HCT116 (cell line): ENCODE measurements at regions not wholly inside any gene's neighbourhood (a gene's known extent, or its start where the extent isn't known, plus 50 kb on each side); places are given as distances from the start of the nearest gene placed in this dataset.

Experiments
- ATAC-seq: fragments of 200-7000 bp; cut with Tn5 transposase; 2 replicates; pipeline ENCODE4 v1.9.1; 2020; ENCODE audit warnings: mild to moderate bottlenecking, moderate library complexity
- BruUV-seq: library from RNA; stranded (reverse); fragments of 400-500 nt; replicated peaks from 2 replicates; lab custom pipeline; 2021; lab: Mats Ljungman, UMichigan
- CTCF ChIA-PET: fragments of 300-600 bp; sonication (Branson Sonifier 250); formaldehyde crosslinking; loops from one replicate; lab custom pipeline; 2021; ENCODE audit warnings: antibody characterized with exemption; lab: Charles Lee
- POLR2A ChIA-PET: fragments of 300-600, 350-600 bp; sonication (Branson Sonifier 250); formaldehyde crosslinking; loops from one replicate; lab custom pipeline; 2021; ENCODE audit warnings: antibody characterized with exemption; lab: Charles Lee
- RAD21 ChIA-PET, 2 experiments: fragments of 300-600 bp; sonication (Branson Sonifier 250); formaldehyde crosslinking; loops; one replicate each; lab custom pipeline; 2023; ENCODE audit warnings: low total read pairs in 2 of 2; ENCODE audit not compliant: uncharacterized antibody in 2 of 2, unreplicated experiment in 2 of 2, low non-redundant PET in 1 of 2; lab: Charles Lee
- DNase-seq: peaks from one replicate; pipeline ENCODE4 v3.0.0-alpha.2; 2010; ENCODE audit warnings: low read depth, low spot score
- H2AFZ ChIP-seq: fragments of 200-600 bp; shearing (Covaris generic), sonication (generic); 2 replicates; pipeline ENCODE4 v1.6.1; 2017; ENCODE audit warnings: low read depth, mixed run types, mixed read lengths, antibody characterized with exemption, low read length; ENCODE audit not compliant: poor library complexity, severe bottlenecking
- H3K27ac ChIP-seq: 2 replicates; pipeline ENCODE4 v1.5.1; 2012; ENCODE audit warnings: low read depth, low read length
- H3K27me3 ChIP-seq: fragments of 200-600 bp; sonication (generic); 2 replicates; pipeline ENCODE4 v1.6.1; 2016; ENCODE audit warnings: mixed run types, low read length, mixed read lengths; ENCODE audit not compliant: insufficient read depth
- H3K36me3 ChIP-seq, 2 experiments: fragments of 200-500 bp in 1 of 2; fragments of 200-600 bp in 1 of 2; sonication (Bioruptor generic) in 1 of 2; sonication (generic) in 1 of 2; 2 replicates each; pipeline versions ENCODE4 v1.5.1 to v1.6.1; 2014 to 2016; ENCODE audit warnings: low read length in 2 of 2, inconsistent platforms in 1 of 2, mixed read lengths in 1 of 2, mixed run types in 1 of 2; ENCODE audit not compliant: insufficient read depth in 2 of 2, control insufficient read depth in 1 of 2
- H3K4me1 ChIP-seq, 2 experiments: fragments of 200-600 bp in 1 of 2; sonication (generic) in 1 of 2; 2 replicates each; pipeline versions ENCODE4 v1.5.1 to v1.6.1; 2012 to 2017; ENCODE audit warnings: low read length in 2 of 2, inconsistent platforms in 1 of 2, mild to moderate bottlenecking in 1 of 2, mixed read lengths in 1 of 2, mixed run types in 1 of 2, moderate library complexity in 1 of 2; ENCODE audit not compliant: insufficient read depth in 2 of 2, control insufficient read depth in 1 of 2
- H3K4me2 ChIP-seq: fragments of 200-600 bp; sonication (generic); 2 replicates; pipeline ENCODE4 v1.6.1; 2017; ENCODE audit warnings: mixed run types, low read length, mixed read lengths
- H3K4me3 ChIP-seq, 2 experiments: fragments of 200-600 bp in 1 of 2; sonication (generic) in 1 of 2; replicated peaks in 1 of 2; 2 replicates each; pipeline ENCODE4 v1.5.1; 2011 to 2016; ENCODE audit warnings: low read length in 2 of 2, control low read depth in 1 of 2, low read depth in 1 of 2, mild to moderate bottlenecking in 1 of 2, mixed read lengths in 1 of 2, mixed run types in 1 of 2
- H3K79me2 ChIP-seq: fragments of 200-600 bp; sonication (generic); 2 replicates; pipeline ENCODE4 v1.6.1; 2017; ENCODE audit warnings: mild to moderate bottlenecking, mixed run types, low read length, moderate library complexity, mixed read lengths; ENCODE audit not compliant: insufficient read depth
- H3K9ac ChIP-seq: fragments of 200-600 bp; sonication (generic); 2 replicates; pipeline ENCODE4 v1.6.1; 2016; ENCODE audit warnings: low read length, mixed read lengths
- H3K9me2 ChIP-seq: fragments of 200-600 bp; sonication (generic), shearing (Covaris generic); 2 replicates; pipeline ENCODE4 v1.6.1; 2017; ENCODE audit warnings: mixed run types, mild to moderate bottlenecking, moderate library complexity; ENCODE audit not compliant: insufficient read depth
- H3K9me3 ChIP-seq, 2 experiments: fragments of 200-500 bp in 1 of 2; fragments of 200-600 bp in 1 of 2; sonication (Bioruptor generic) in 1 of 2; sonication (generic) in 1 of 2; 2 replicates each; pipeline ENCODE4 v1.6.1; 2014 to 2017; ENCODE audit warnings: low read length in 2 of 2, mixed read lengths in 2 of 2, inconsistent platforms in 1 of 2, low read depth in 1 of 2, mild to moderate bottlenecking in 1 of 2, mixed run types in 1 of 2, moderate library complexity in 1 of 2; ENCODE audit not compliant: control insufficient read depth in 1 of 2, insufficient read depth in 1 of 2
- H4K20me1 ChIP-seq: fragments of 200-600 bp; sonication (generic), shearing (Covaris generic); 2 replicates; pipeline ENCODE4 v1.6.1; 2017; ENCODE audit warnings: mixed run types, mild to moderate bottlenecking, moderate library complexity; ENCODE audit not compliant: insufficient read depth
- CBX3 ChIP-seq: IDR thresholded peaks from 2 replicates; pipeline ENCODE4 v1.6.1; 2012; ENCODE audit warnings: low read depth
- EZH2 ChIP-seq: fragments of 200-600 bp; sonication (generic); IDR thresholded peaks from 2 replicates; pipeline ENCODE4 v1.6.1; 2017; ENCODE audit warnings: antibody characterized with exemption, mixed run types
- EZH2phosphoT487 ChIP-seq: fragments of 200-600 bp; IDR thresholded peaks from 2 replicates; pipeline ENCODE4 v1.6.1; 2018; ENCODE audit warnings: antibody characterized with exemption, borderline replicate concordance
- JUND ChIP-seq: IDR thresholded peaks from 2 replicates; pipeline ENCODE4 v1.6.1; 2012
- MAX ChIP-seq: IDR thresholded peaks from 2 replicates; pipeline ENCODE4 v1.6.1; 2012
- POLR2A ChIP-seq: IDR thresholded peaks from 2 replicates; pipeline ENCODE4 v1.7.0; 2011; ENCODE audit warnings: borderline replicate concordance; ENCODE audit not compliant: insufficient read depth, insufficient read length; ENCODE audit errors: extremely low read depth
- REST ChIP-seq: IDR thresholded peaks from 2 replicates; pipeline ENCODE4 v1.6.1; 2012; ENCODE audit warnings: low read depth
- SRF ChIP-seq: IDR thresholded peaks from 2 replicates; pipeline ENCODE4 v1.6.1; 2012; ENCODE audit warnings: low read depth
- TCF7L2 ChIP-seq: IDR thresholded peaks from 2 replicates; pipeline ENCODE4 v1.7.0; 2011; ENCODE audit warnings: borderline replicate concordance, inconsistent platforms; ENCODE audit not compliant: insufficient read depth, insufficient read length; ENCODE audit errors: extremely low read depth
- ZNF274 ChIP-seq: fragments of 200-500 bp; sonication (Bioruptor generic); IDR thresholded peaks from 2 replicates; pipeline ENCODE4 v1.6.1; 2014; ENCODE audit warnings: mild to moderate bottlenecking, low read depth, low read length, inconsistent platforms
- intact Hi-C: fragments of 100-400 bp; cut with micrococcal nuclease; formaldehyde crosslinking; loops from 2 replicates; pipeline ENCODE4 v1.10.0; 2022

DNA sequence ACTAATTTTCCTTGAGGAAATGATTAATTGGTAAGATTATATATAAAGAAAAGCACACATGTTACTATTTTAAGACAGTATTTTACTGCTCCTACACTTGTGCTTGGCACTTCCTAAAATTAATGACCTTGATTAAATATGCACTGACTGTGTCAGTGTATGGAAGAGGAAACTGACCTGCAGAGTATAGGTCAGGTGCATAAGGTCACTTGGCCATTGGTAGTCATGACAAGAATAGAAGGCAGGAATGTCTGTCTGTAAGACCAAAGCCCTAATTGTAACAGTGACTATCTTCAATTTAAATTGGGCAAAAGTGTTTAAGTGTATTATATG, 128.0 kb upstream of the KCNK2 start:
- no peak overlapping the region for H2AFZ ChIP-seq
- no peaks in the 10 kb centered on the region for H4K20me1 ChIP-seq
- H3K27ac ChIP-seq, result no peak overlapping the region
- intact Hi-C loops, result no loop called here
- H3K9ac ChIP-seq, result no peak overlapping the region
- no peaks in the 10 kb centered on the region for H3K79me2 ChIP-seq
- H3K9me2 ChIP-seq, result no peaks in the 10 kb centered on the region
- H3K4me1 ChIP-seq, result no peaks in the 10 kb centered on the region
- POLR2A ChIA-PET, result no interaction called here
- no peak overlapping the region for H3K4me2 ChIP-seq
- no peaks in the 10 kb centered on the region for H3K36me3 ChIP-seq
- no TSS peak for BruUV-seq
- RAD21 ChIA-PET, result no interaction called here
- no peak for DNase-seq
- TF ChIP-seq JUND (no peak), REST (no peak), EZH2phosphoT487 (no peak), ZNF274 (no peak), EZH2 (no peak), TCF7L2 (no peak), POLR2A (no peak), MAX (no peak), SRF (no peak), CBX3 (no peak)
- CTCF ChIA-PET, result no interaction called here
- H3K9me3 ChIP-seq, result no peaks in the 10 kb centered on the region
- H3K4me3 ChIP-seq, result no peak overlapping the region
- no peaks in the 10 kb centered on the region for H3K27me3 ChIP-seq
- ATAC-seq, result no peak
